K562 (cell line): ENCODE measurements at regions not wholly inside any gene's neighbourhood (a gene's known extent, or its start where the extent isn't known, plus 50 kb on each side); places are given as distances from the start of the nearest gene placed in this dataset.

Experiments used
- ARID2 ChIP-seq: fragments of 450-650 bp; IDR thresholded peaks from 2 replicates; pipeline ENCODE4 v1.6.1; 2017; ENCODE audit warnings: antibody characterized with exemption, mild to moderate bottlenecking
- CAMTA2 ChIP-seq: fragments of 250-450 bp; sonication (Bioruptor Pico); conservative IDR thresholded peaks from 2 replicates; pipeline ENCODE4 v1.5.1; 2022
- DACH1 ChIP-seq: fragments of 450-650 bp; IDR thresholded peaks from 2 replicates; pipeline ENCODE4 v1.6.1; 2018; ENCODE audit not compliant: partially characterized antibody
- EP300 ChIP-seq: IDR thresholded peaks from 2 replicates; pipeline ENCODE4 v1.6.1; 2012; ENCODE audit warnings: low read length, improper control_type of control experiment
- ETV1 ChIP-seq: fragments of 450-650 bp; conservative IDR thresholded peaks from 2 replicates; pipeline ENCODE4 v1.6.1; 2016; ENCODE audit warnings: missing genetic modification characterization, control low read depth, low read depth, missing compliant biosample characterization
- FOXA3 ChIP-seq, 2 experiments: fragments of 450-650 bp in 1 of 2; sonication (generic) in 1 of 2; formaldehyde crosslinking; IDR thresholded peaks in 1 of 2; conservative IDR thresholded peaks in 1 of 2; 2 replicates each; pipeline versions ENCODE4 v1.4.0 to v1.8.0; 2020 to 2022; ENCODE audit warnings: mild to moderate bottlenecking in 2 of 2, missing genetic modification reagents in 1 of 2
- FOXK2 ChIP-seq, 2 experiments: fragments of 450-650 bp; IDR thresholded peaks in 1 of 2; conservative IDR thresholded peaks in 1 of 2; 2 replicates each; pipeline ENCODE4 v1.6.1; 2016; ENCODE audit warnings: low read depth in 2 of 2, mild to moderate bottlenecking in 1 of 2
- HMG20B ChIP-seq: fragments of 250-450 bp; sonication (Bioruptor Pico); IDR thresholded peaks from 2 replicates; pipeline ENCODE4 v1.5.0; 2021; ENCODE audit warnings: mild to moderate bottlenecking
- MAFG ChIP-seq: fragments of 450-650 bp; conservative IDR thresholded peaks from 2 replicates; pipeline ENCODE4 v1.6.1; 2016; ENCODE audit warnings: missing genetic modification characterization, missing compliant biosample characterization
- MNT ChIP-seq, 2 experiments: fragments of 450-650 bp; conservative IDR thresholded peaks; 2 replicates each; pipeline ENCODE4 v1.6.1; 2017; ENCODE audit warnings: mild to moderate bottlenecking in 2 of 2, moderate library complexity in 2 of 2
- MTF1 ChIP-seq: fragments of 250-450 bp; sonication (Bioruptor Pico); IDR thresholded peaks from 2 replicates; pipeline ENCODE4 v1.9.0; 2021; ENCODE audit warnings: moderate library complexity, mild to moderate bottlenecking, inconsistent platforms, borderline replicate concordance
- NUFIP1 ChIP-seq: fragments of 450-650 bp; IDR thresholded peaks from 2 replicates; pipeline ENCODE4 v1.6.1; 2018; ENCODE audit not compliant: partially characterized antibody
- PHF20 ChIP-seq: fragments of 450-650 bp; IDR thresholded peaks from 2 replicates; pipeline ENCODE4 v1.6.1; 2018; ENCODE audit not compliant: partially characterized antibody
- PTBP1 ChIP-seq: fragments of 200-400 bp; formaldehyde crosslinking; IDR thresholded peaks from 2 replicates; pipeline ENCODE4 v1.6.1; 2017; ENCODE audit warnings: low read depth, low read length
- RAD21 ChIP-seq, 2 experiments: fragments of 250-450 bp in 1 of 2; fragments of 450-650 bp in 1 of 2; sonication (Bioruptor Pico) in 1 of 2; formaldehyde crosslinking in 1 of 2; IDR thresholded peaks in 1 of 2; conservative IDR thresholded peaks in 1 of 2; 2 replicates each; pipeline versions ENCODE4 v1.4.0 to v1.8.0; 2020 to 2022; ENCODE audit warnings: mild to moderate bottlenecking in 2 of 2, moderate library complexity in 1 of 2
- RBBP5 ChIP-seq: fragments of 200-600 bp; sonication (generic); IDR thresholded peaks from 2 replicates; pipeline ENCODE4 v1.6.1; 2012; ENCODE audit warnings: borderline replicate concordance, mild to moderate bottlenecking, low read length, control low read depth, inconsistent platforms; ENCODE audit not compliant: insufficient read depth, poor library complexity, severe bottlenecking
- RFX5 ChIP-seq: IDR thresholded peaks from 2 replicates; pipeline ENCODE4 v1.6.1; 2011; ENCODE audit warnings: low read depth, mild to moderate bottlenecking, improper control_type of control experiment, low read length
- SAFB2 ChIP-seq: fragments of 200-400 bp; formaldehyde crosslinking; IDR thresholded peaks from 2 replicates; pipeline ENCODE4 v1.6.1; 2018; ENCODE audit warnings: borderline replicate concordance, low read length, low read depth, moderate library complexity; ENCODE audit not compliant: severe bottlenecking
- SNRNP70 ChIP-seq: fragments of 200-400 bp; formaldehyde crosslinking; optimal IDR thresholded peaks from 2 replicates; pipeline ENCODE3; 2017; ENCODE audit warnings: low read depth, low read length
- TOE1 ChIP-seq, 2 experiments: fragments of 450-650 bp in 1 of 2; sonication (generic) in 1 of 2; formaldehyde crosslinking in 1 of 2; IDR thresholded peaks; 2 replicates each; pipeline versions ENCODE4 v1.7.1 to v1.8.0; 2016 to 2022; ENCODE audit warnings: borderline replicate concordance in 2 of 2, mild to moderate bottlenecking in 2 of 2, antibody characterized with exemption in 1 of 2, inconsistent platforms in 1 of 2, low read depth in 1 of 2, missing genetic modification reagents in 1 of 2, moderate library complexity in 1 of 2
- YBX1 ChIP-seq: fragments of 450-650 bp; IDR thresholded peaks from 2 replicates; pipeline ENCODE4 v1.7.1; 2016; ENCODE audit warnings: mild to moderate bottlenecking
- ZBTB7A ChIP-seq: IDR thresholded peaks from 2 replicates; pipeline ENCODE4 v1.6.1; 2011; ENCODE audit warnings: low read depth, mild to moderate bottlenecking, low read length, moderate library complexity, borderline replicate concordance; ENCODE audit not compliant: control insufficient read depth
- ZNF146 ChIP-seq: IDR thresholded peaks from one replicate; pipeline ENCODE4 v1.6.1; 2018; ENCODE audit warnings: missing compliant biosample characterization; ENCODE audit not compliant: unreplicated experiment
- ZNF224 ChIP-seq: sonication (generic); formaldehyde crosslinking; IDR thresholded peaks from 2 replicates; pipeline ENCODE4 v1.8.0; 2022; ENCODE audit warnings: mild to moderate bottlenecking, missing genetic modification reagents
- ZNF57 ChIP-seq: fragments of 450-650 bp; formaldehyde crosslinking; IDR thresholded peaks from 2 replicates; pipeline ENCODE4 v1.4.0; 2020; ENCODE audit warnings: mild to moderate bottlenecking, moderate library complexity
- ZNF583 ChIP-seq: fragments of 250-450 bp; sonication (Bioruptor Pico); IDR thresholded peaks from 2 replicates; pipeline ENCODE4 v1.4.0; 2020
- TF ChIP-seq, protein P1 (sequence below): fragments of 200-800 bp; sonication (Bioruptor generic); IDR thresholded peaks from 2 replicates; pipeline ENCODE4 v1.6.1; 2017; ENCODE audit warnings: missing genetic modification characterization, missing compliant biosample characterization

- TF ChIP-seq PTBP1 (no peak), ZNF57 (CRISPR knock-in tag) (no peak), YBX1 (no peak), SNRNP70 (no peak), MAFG (no peak), ETV1 (no peak), RFX5 (no peak), MTF1 (CRISPR knock-in tag) (no peak), ZNF146 (no peak), ARID2 (no peak), EP300 (0 out of 2 replicates have a peak, but pooled peaks have one; percentile 15), MNT (conservative IDR thresholded peaks at IDR 0.05) (peak; percentile 61 to 79), HMG20B (no peak), TOE1 (IDR thresholded peaks at IDR 0.05; ENCODE audit: borderline replicate concordance) (no peak), TOE1 (CRISPR knock-in tag; IDR thresholded peaks at IDR 0.05; ENCODE audit: borderline replicate concordance, low read depth) (no peak), CAMTA2 (CRISPR knock-in tag) (no peak), ZNF224 (CRISPR knock-in tag) (no peak), SAFB2 (no peak), RAD21 (CRISPR knock-in tag; conservative IDR thresholded peaks at IDR 0.05 in 1 of 2, IDR thresholded peaks at IDR 0.05 in 1 of 2) (0 out of 4 replicates have a peak, but pooled peaks of 1 of the 2 experiments have one; percentile 6), NUFIP1 (no peak), ZNF583 (no peak), DACH1 (peak; percentile 68), FOXK2 (conservative IDR thresholded peaks at IDR 0.05 in 1 of 2, IDR thresholded peaks at IDR 0.05 in 1 of 2; ENCODE audit: low read depth in 2 of 2) (peak; percentile 20 to 64; a peak in 1 of 4 replicates), RBBP5 (peak; percentile 40), PHF20 (no peak), FOXA3 (CRISPR knock-in tag; conservative IDR thresholded peaks at IDR 0.05 in 1 of 2, IDR thresholded peaks at IDR 0.05 in 1 of 2) (no peak), ZBTB7A (no peak)
- TF ChIP-seq, protein P1, sequence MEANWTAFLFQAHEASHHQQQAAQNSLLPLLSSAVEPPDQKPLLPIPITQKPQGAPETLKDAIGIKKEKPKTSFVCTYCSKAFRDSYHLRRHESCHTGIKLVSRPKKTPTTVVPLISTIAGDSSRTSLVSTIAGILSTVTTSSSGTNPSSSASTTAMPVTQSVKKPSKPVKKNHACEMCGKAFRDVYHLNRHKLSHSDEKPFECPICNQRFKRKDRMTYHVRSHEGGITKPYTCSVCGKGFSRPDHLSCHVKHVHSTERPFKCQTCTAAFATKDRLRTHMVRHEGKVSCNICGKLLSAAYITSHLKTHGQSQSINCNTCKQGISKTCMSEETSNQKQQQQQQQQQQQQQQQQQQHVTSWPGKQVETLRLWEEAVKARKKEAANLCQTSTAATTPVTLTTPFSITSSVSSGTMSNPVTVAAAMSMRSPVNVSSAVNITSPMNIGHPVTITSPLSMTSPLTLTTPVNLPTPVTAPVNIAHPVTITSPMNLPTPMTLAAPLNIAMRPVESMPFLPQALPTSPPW, result no peak
These were observed 138.9 kb downstream of the PTH2R start (continued) for GRCh38 chr2:208545403-208546042.
